GM19468 (cell line): ENCODE measurements at regions not wholly inside any gene's neighbourhood (a gene's known extent, or its start where the extent isn't known, plus 50 kb on each side); places are given as distances from the start of the nearest gene placed in this dataset.

Experiments
- ATAC-seq: cut with Tn5 transposase; IDR thresholded peaks from one replicate; pipeline ENCODE4 v1.9.1; 2021; ENCODE audit warnings: mild to moderate bottlenecking, moderate library complexity, moderate number of reproducible peaks; ENCODE audit not compliant: unreplicated experiment; ENCODE audit errors: extremely low read depth

DNA sequence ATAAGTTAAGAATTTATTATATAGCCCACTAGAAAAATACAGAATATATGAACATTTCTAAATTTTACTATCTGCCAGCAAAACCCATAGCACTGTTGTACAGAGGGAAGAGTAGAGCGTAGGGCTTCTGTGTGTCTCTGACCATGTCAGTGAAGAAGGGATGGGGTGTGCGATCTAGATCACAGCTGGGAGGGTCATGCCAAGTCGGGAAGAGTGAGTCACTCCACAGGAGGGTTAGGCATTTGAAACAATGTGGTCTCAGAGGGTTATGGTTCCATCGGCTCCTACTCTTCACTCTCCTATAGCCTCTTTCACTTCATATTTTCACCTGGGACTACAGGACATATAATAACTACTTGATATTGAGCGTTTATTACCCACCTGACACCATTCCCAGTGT, 185.1 kb upstream of the DDHD1 start:
- no peak for ATAC-seq

DNA sequence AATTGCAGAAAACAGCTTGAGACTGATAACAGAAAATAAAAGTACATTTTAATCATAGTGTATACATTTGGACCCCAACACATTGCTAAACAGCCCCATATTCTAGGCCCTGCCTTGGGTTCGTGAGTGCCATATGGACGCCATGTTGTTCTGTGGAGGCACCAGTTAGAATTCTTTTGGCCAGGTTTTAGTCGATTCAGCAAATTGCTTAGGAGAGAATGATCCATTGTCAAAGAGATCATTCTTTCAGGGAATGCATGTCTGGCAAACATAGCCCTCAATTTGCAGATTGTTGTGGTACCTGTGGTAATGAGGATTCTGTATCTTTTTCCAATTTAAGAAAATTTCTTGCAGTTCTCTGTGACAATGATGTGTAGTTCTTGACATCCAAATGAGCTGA, 183.6 kb upstream of the DDHD1 start:
- no peak for ATAC-seq

DNA sequence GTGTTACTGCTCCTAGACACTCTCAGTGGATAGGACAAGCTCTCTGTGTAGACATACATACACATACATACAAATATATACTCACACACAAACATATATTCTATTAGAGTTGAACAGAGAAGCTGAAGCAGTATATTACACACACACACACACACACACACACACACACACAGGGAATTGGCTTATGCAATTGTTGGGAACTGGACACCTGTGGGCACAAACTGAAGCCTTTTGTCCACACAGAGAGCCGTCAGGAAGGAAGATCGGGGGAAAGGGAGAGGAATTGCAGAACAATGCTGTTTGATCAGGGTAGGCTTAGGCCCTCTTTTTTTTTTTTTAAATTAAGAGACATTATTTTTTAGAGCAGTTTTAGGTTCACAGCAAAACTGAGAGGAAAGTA, 180.7 kb upstream of the DDHD1 start:
- no peak for ATAC-seq

DNA sequence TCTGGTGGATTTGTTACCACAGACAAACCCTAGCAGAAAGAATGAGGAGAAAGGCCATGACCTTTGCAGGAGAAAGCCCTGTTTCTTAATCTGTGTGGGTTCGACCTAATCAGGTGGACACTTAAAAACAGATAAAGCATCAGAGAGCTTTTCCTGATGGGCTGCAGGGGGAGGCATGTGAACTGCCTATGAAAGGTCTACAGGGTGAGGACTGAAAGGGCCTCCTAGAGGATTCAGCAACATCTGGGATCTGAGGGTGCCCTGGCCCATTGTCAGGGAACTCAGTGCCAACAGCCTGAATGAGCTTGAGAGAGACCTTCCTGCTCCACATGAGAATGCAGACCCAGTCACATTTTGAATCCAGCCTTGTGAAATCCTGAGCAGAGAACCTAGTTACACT, 178.8 kb upstream of the DDHD1 start:
- ATAC-seq, result no peak

DNA sequence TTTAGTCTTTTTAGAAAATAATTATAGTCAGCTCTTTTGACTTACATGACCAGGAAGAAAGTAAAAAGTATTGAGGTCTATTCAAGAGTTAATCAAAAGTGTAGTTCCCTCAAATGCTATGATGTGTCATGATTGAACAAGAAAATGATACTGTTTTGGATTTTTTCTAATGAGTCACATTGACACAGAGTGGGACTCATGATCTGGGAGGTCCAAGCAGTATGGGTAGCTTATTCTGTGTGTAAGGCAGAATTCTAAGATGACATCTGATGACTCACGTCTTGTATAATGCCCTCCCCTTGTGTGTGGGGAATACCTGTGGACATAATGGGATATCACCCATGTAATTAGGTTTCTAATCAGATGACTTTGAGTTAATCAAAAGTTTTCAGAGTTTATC, 178.1 kb upstream of the DDHD1 start:
- ATAC-seq, result no peak

DNA sequence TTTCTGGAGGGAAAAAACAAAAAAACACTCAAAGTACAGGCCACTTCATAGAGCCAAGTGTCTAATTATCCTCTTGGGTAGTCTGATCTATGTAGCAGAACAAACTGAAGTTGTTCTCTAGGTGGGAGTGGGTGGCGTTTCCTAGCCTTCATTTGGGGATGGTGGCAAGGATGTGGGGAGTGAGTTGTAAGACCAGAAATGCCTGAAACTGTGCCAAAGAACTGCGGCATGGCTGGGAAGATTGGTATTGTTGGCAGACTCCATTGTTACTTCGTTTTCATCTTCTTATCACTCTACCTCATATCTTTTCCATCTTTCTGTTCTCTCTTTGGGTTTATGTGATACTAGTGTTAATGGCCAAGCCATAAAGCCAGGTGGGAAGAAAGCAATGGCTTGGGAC, 177.3 kb upstream of the DDHD1 start:
- ATAC-seq, result no peak

DNA sequence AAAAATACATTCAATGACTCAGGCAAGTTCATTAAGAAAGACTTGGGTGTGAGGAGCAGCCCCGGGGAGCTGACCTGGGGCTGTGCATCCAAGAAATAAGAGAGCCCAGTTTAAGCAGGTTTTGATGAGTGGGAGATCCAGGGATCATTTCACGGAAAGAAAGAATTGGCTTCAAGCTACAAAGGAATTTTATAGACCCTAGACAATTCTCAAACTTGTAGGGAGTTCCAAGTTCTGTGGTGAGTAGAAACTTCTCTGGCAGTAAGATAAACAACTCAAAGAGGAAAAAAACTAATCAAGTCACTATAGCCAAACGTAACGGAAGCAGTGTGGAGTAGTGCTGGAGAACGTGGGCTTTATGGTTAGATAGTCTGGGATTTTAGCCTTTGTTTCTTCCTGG, 175.7 kb upstream of the DDHD1 start:
- no peak for ATAC-seq

DNA sequence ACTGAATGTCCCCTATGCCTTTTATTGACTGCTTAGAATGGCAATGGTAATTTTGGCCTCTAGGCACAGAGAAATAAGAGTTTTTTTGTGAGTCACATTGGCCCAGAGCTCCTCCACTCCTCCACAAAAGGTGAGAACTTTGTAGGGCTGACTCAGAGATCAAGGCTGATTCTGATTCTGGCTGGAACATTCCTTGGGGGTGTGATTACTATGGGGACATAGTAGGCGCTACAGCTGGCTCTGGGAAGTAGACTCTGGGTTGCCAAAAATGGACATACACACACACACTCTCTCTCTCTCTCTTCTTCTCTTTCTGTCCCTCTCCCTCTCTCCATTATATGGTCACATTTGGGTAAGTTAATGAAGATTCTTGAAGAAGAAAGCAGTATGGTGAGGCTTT, 174.6 kb upstream of the DDHD1 start:
- ATAC-seq, result no peak

DNA sequence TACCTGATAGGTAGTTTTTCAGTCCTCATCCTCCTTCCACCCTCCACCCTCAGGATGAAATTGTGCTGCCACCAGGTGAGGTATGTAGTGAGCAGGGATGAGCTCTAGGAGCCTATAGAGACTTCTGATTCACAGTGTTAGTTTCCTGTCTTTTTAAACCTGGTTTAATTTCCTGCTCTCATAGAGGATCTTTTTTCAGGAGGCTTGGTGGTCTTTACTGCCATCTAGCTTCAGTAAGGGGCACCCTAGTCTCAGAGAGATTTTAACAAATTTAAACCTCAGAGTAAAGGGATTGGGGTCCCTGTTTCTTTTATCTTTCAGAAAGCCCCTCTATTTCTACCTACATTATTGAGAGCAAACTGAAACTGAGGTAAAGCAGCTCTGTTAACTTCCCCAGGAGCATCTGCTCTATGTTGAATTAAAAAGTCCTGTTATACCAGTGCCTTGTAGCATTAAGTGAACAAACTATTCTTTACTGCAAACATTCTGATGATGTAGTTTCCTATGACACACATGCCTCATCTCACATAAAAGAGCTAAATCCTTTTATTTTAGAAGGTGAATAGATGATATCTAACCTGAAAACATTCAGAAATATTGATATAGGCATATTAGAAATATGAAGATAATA, 172.2 kb upstream of the DDHD1 start:
- no peak for ATAC-seq

DNA sequence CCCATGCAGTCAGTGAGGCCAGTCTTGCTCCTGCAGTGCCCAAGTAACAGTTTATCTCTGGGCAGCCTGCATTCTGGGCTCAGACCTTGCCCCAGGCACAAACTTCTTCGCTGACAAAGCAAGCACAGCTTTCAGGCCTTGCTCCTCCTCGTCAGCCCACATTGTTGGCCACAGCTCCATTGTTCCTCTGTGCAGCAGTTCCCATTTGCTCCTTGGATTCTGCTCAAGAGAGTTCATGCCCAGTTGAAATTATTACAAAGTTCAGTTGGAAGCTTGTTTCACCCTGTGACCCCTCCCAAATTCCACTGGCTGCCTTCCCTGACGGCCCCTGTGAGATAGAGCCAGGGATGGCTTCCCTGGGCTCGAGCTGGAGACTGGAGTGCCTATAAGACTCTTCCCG, 163.4 kb upstream of the DDHD1 start:
- ATAC-seq, result no peak

DNA sequence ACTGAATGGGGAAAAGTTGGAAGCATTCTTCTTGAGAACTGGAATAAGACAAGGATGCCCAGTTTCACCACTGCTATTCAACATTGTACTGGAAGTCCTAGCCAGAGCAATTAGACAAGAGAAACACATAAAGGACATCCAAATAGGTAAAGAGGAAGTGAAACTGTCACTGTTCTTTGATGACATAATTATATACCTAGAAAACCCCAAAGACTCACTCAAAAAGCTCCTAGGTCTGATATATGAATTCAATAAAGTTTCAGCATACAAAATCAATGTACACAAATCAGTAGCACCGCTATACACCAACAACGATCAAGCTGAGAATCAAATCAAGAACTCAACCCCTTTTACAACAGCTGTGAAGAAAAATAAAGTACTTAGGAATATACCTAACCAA, 157.3 kb upstream of the DDHD1 start:
- ATAC-seq, result no peak

DNA sequence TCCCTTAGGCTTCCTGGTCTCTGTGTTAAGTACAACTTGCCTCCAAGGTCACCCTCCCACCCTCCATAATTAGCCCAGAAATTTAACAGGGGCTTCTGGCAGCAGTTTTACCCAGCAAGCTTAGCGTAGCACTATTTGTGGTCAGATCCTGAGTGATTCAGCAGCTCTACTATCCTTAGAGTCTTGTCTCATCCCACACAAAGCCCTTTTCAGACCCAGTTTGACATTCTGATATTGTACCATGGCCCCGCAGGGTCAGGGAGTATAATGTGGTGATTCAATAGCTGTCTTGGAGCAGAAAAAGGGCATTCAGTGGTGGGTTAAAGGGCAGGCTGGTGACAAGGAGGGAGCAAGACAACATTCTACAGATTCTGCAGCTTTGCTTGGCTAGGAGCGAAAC, 153.8 kb upstream of the DDHD1 start:
- no peak for ATAC-seq

DNA sequence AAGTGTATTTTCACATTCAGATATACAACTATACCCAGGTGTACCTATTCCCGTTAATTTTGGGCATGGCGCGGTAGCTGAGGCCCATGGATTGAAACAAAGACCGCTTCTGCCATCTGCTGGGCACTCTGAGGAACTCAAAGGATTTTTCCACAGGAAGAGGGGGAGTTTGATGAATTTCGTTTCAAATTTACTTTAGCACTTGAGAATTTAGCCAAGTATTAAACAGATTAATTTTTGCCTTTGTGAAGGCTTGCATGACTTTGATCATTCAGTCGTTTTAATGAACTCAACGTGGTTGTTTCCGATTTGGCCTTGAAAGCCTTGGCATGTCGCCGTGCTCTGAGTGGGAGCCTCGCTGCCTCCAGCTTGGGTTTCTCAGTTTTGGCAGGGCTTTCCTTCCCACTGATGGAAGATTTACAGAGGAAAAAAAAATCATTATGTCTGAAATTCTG, 153.2 kb upstream of the DDHD1 start:
- no peak for ATAC-seq

DNA sequence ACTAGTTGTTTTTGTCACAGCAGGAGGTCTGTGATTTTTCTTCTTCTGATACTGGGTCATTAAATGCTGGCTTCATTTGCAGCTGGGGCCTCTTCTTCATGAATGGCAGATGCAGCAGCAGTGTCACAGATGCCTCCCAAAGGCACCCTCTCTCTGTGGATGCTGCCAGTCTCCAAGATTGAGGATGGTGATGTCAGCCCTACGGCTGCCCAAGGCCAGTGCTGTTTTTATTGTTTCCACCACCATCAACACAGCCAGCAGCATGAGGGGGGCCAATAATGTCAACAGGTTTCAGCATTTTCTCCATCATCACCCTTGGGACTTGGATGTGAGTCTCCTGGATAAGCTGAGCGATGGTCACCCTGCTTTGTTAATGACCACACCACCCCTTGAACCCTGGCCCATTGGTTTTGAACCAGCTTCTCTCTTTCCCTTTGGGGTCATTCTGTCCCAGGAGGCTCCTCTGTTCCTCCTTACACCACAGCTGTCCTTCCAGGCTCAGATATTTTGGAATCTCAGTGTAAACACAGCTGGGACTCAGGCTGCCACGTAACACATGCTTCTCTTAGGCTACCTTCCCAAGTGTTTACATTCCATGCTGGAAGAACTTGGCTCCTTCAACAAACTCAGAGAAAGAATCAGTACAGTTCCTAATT, 151.7 kb upstream of the DDHD1 start:
- ATAC-seq, result no peak

DNA sequence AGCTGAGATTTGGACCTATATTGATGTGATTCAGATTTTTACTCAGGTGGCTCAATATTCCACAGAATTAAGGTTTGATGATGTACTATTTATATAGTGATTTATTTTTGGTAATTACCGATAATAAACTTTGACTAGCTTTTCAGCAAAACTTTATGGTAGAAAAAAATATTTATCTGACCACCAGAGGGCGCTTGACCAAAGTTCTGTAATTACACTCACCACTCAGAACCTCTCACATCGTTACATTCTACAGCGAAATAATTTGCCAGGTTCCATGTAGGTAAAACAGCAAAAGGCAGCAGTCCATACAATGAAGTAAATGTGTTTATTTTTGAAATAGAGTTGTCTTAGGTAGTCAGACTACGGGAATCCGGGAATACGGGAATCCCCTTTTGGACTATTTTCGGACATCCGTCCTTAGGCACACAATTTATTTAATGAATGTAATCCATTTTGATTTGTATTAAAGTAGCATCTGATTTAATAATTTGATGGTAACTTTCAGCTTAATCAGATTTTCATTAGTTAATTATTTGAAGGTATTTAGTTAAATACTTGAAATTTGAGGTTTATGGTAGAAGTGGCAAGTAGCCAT, 143.0 kb upstream of the DDHD1 start:
- no peak for ATAC-seq

DNA sequence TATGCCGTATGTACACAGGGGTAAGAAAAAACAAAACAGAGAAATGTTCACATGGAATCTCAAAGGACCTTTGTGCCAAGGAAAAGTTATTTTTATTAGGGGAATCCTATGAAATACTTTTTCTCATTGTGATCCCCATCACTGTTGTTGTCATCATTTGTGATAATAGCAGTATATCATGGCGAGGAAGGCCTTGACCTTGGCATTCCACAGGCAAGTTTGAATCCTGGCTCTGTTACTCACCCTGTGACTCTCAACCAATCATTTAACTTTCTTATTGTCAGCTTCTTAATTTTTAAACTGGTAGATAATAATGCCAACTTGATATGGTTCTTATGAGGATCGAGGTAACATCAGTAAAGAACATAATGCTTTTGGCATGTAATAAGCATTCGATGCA, 142.2 kb upstream of the DDHD1 start:
- ATAC-seq, result no peak

DNA sequence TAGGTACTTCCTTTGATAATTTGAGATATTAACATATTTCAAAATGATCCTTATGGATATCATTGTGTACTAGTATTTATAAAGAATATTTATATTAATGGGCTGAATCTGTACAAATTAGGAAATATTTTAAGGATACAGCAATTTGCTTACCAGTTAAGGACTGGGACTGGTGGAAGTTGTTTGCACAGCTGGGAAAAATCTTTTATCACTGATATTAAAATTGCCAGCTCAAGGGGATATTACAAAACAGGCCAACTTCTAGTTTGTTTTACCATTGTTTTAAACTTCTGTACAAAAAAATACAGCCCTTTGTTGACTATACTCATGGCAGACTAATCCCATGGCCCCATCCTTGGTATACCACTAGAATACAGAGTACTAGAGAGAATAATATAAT, 133.2 kb upstream of the DDHD1 start:
- no peak for ATAC-seq

DNA sequence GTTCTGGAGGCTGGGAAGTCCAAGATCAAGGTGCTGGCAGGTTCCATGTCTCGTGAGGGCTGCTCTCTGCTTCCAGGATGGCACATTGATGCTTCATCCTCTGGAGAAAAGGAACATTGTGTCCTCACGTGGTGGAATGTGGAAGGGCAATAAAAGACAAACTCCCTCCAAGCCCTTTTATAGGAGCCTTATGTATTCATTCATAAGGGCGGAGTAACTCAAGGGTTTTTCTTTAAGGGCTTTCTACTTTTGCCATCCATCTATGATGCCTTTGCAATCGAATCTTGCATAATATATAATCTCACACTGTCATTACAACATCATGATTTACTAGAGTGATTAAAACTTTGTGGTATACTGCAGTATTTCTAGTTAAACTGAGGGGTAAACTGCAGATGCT, 132.7 kb upstream of the DDHD1 start:
- no peak for ATAC-seq

DNA sequence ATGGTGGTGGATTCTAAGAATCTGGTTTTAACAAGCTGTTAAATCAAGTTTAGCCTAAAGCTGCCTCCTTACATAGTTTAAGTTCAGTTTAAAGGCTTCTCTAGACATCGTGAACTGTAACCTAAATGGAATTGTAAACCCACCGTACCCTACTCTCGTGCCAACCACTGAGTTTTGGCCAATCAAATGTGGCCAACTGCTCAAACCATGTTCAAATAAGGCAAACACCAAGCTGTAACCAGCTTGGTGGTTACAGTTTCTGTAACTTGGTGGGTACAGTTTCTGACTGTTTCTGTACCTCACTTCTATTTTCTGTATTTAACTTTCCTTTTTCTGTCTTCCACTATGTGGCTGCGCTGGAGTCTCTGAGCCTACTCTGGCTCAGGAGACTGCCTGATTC, 131.9 kb upstream of the DDHD1 start:
- no peak for ATAC-seq

DNA sequence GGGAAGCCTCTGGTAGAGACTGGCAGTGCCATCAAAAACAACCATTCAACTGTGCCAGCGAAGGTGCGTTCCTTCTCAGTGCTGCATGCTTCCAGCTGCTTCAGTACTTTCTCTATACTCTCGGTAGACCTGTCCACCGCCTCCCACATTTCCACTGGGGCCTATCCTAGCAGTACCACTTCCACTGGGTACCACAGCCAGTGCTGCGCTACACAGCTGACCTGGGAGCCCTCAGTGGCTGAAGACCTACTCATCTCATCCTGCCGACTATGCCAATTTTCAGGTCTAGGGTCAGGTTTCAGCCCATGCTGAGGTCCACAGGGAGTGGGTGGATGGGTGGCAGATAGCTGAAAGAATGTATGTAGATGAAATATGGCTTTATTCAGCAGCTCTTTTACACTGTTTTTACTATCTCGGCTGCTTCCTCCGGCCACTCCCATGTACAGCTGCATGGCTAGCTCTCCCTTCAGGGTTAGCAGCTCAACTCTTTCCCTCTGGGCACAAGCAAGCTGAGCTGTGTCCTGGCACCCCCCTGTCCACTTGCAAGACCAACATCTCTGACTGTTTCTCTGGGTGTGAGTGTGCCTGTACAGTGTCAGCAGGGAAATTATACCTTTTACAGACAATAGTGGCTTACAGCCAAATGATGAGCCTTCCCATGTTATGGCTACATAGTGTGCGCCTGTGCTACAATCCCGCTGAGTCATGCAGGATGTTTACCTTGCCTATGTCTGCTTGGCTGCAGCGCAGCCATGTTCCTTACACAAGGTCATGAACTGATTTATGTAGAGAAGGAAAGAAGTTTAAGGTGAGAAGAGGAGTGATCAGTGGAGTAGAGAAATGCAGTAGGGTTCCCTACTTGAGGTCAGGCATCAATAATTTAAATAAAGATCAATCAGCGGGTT, 125.7 kb upstream of the DDHD1 start:
- no peak for ATAC-seq

DNA sequence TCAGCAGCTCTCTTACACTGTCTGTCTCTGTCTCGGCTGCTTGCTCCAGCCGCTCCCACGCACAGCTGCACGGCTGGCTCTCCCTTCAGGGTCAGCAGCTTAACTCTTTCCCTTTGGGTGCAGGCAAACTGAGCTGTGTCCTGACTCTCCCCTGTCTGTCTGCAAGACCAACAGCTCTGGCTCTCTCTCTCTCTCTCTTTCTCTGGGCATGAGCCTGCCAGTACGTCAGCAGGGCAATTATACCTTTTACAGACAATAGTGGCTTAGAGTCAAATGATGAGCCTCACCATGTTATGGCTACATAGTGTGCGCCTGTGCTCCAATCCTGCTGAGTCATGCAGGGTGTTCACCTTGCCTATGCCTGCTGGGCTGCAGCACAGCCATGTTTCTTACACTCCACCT, 120.5 kb upstream of the DDHD1 start:
- no peak for ATAC-seq
